Activated T-cell treated with anti-CD3 and anti-CD28 coated beads, Interleukin-2, amount 50 U/mL, for 72 hours (primary cell): ENCODE measurements at regions not wholly inside any gene's neighbourhood (a gene's known extent, or its start where the extent isn't known, plus 50 kb on each side); places are given as distances from the start of the nearest gene placed in this dataset.
"Not testable (repeated sequence)": the region's sequence is repeated elsewhere in the genome, so short reads cannot be mapped to it uniquely, and the experiment has no call there.

ENCODE experiments used
- ATAC-seq, 2 donors: fragments of 150-1000 bp; cut with Tn5 transposase; replicated peaks in 1 of 2; 2 replicates each; pipeline ENCODE4 v1.10.0; 2021; ENCODE audit warnings: moderate library complexity in 2 of 2, mild to moderate bottlenecking in 1 of 2
- DNase-seq, 2 donors: peaks; one replicate each; pipeline ENCODE4 v3.0.0; 2021 to 2022; ENCODE audit warnings: mixed read lengths in 1 of 2
- H3K27ac Mint-ChIP-seq: one replicate; pipeline ENCODE4 v1.8.0; 2022; ENCODE audit warnings: mild to moderate bottlenecking, moderate library complexity, mixed read lengths
- H3K27me3 Mint-ChIP-seq: one replicate; pipeline ENCODE4 v1.8.0; 2022; ENCODE audit warnings: low read depth, mixed read lengths
- H3K36me3 Mint-ChIP-seq, 2 donors: one replicate each; pipeline ENCODE4 v1.8.0; 2022; ENCODE audit warnings: mixed read lengths in 2 of 2, mild to moderate bottlenecking in 1 of 2; ENCODE audit not compliant: insufficient read depth in 2 of 2
- H3K4me1 Mint-ChIP-seq: one replicate; pipeline ENCODE4 v1.8.0; 2022; ENCODE audit warnings: low read depth, mixed read lengths
- H3K4me3 Mint-ChIP-seq, 2 donors: one replicate each; pipeline ENCODE4 v1.8.0; 2022; ENCODE audit warnings: mild to moderate bottlenecking in 2 of 2, mixed read lengths in 2 of 2, moderate library complexity in 2 of 2
- H3K9me3 Mint-ChIP-seq, 2 donors: one replicate each; pipeline ENCODE4 v1.8.0; 2022; ENCODE audit warnings: mixed read lengths in 2 of 2

DNA sequence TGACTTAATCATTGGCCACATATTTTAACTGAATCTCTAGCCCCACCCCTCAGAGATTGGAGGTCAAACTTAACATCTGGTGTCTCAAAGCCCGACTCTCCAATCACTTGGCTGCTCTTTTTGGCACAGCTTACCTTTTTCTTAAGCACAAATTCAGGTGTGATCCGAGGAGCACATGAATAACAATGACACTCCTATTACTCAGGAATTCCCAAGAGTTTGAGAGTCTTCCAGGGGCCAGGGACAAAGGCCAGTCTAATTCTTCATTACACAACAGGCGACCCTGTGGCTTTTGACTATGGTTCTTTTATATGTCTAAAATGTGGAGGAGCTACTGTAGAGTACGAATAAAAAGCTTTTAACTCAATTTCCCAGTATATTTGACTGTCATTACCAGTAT lies 190.7 kb upstream of the FAM240B start:
- DNase-seq, H3K4me1 Mint-ChIP-seq, H3K27ac Mint-ChIP-seq, H3K9me3 Mint-ChIP-seq, ATAC-seq, H3K4me3 Mint-ChIP-seq, H3K36me3 Mint-ChIP-seq, H3K27me3 Mint-ChIP-seq: not testable (repeated sequence)

DNA sequence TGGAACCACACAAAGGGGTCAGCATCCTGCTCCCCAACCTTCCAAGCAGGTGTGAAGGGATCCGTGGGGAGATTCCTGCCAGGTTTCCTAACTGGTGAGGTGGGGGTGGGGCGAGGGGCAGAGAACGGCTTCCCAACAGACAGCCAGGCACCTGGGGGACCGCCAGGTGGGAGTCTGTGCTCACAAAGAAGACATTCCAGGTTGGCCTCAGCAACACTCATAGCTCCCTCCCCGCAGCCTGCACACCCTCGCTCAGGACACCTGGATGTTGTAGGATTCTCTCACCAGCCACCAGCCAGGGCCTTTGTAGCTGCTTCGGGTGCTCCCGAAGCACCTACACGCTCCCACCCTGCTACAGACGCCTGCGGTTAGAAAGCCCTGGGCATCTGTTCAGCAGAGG lies 184.8 kb upstream of the FAM240B start:
- H3K4me1 Mint-ChIP-seq, ATAC-seq, H3K36me3 Mint-ChIP-seq, DNase-seq, H3K27ac Mint-ChIP-seq, H3K27me3 Mint-ChIP-seq, H3K9me3 Mint-ChIP-seq, H3K4me3 Mint-ChIP-seq: not testable (repeated sequence)

- not testable (repeated sequence) for ATAC-seq, H3K4me1 Mint-ChIP-seq, H3K9me3 Mint-ChIP-seq, H3K27me3 Mint-ChIP-seq, H3K4me3 Mint-ChIP-seq, H3K27ac Mint-ChIP-seq, DNase-seq, H3K36me3 Mint-ChIP-seq
Observed at GRCh38 chr9:38901534-38902177, 181.7 kb upstream of the FAM240B start.

- not testable (repeated sequence) for H3K9me3 Mint-ChIP-seq, H3K4me3 Mint-ChIP-seq, H3K36me3 Mint-ChIP-seq, H3K27ac Mint-ChIP-seq, DNase-seq, ATAC-seq, H3K27me3 Mint-ChIP-seq, H3K4me1 Mint-ChIP-seq
Observed at GRCh38 chr9:38896404-38896803, 176.5 kb upstream of the FAM240B start.

- not testable (repeated sequence) for DNase-seq, H3K4me1 Mint-ChIP-seq, H3K36me3 Mint-ChIP-seq, ATAC-seq, H3K4me3 Mint-ChIP-seq, H3K27me3 Mint-ChIP-seq, H3K9me3 Mint-ChIP-seq, H3K27ac Mint-ChIP-seq
Observed at GRCh38 chr9:38895227-38895626, 175.3 kb upstream of the FAM240B start.

GRCh38 chr9:38892539-38893232 lies 172.8 kb upstream of the FAM240B start:
- H3K4me1 Mint-ChIP-seq, result not testable (repeated sequence)

GRCh38 chr9:38886076-38886475 lies 166.1 kb upstream of the FAM240B start:
- not testable (repeated sequence) for DNase-seq, H3K36me3 Mint-ChIP-seq, H3K4me3 Mint-ChIP-seq, H3K4me1 Mint-ChIP-seq, H3K9me3 Mint-ChIP-seq, ATAC-seq, H3K27ac Mint-ChIP-seq, H3K27me3 Mint-ChIP-seq

More at GRCh38 chr9:38892539-38893232, 172.8 kb upstream of the FAM240B start:
- H3K9me3 Mint-ChIP-seq, H3K27ac Mint-ChIP-seq, DNase-seq, H3K4me3 Mint-ChIP-seq, H3K27me3 Mint-ChIP-seq, H3K36me3 Mint-ChIP-seq, ATAC-seq: not testable (repeated sequence)

DNA sequence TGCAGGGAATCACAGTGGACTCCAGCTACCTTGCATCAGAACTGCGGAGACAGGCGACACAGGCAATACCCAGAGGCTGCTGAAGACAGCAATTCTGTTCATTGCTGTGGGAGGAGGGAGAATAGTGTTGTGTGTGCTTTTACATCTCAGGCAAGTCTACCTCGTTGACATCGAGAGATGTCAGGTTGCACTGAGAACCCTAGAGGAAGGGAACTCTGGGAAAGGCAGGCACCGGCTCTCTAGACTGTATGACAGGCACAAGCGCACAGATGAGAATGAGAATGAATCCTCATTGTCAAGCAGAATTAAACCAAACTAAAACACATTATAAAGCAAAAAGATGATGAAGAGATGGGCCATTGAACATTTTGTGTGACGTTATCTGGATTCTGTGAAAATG lies 155.7 kb upstream of the FAM240B start:
- not testable (repeated sequence) for ATAC-seq, H3K4me1 Mint-ChIP-seq, H3K4me3 Mint-ChIP-seq, DNase-seq, H3K27ac Mint-ChIP-seq, H3K36me3 Mint-ChIP-seq, H3K27me3 Mint-ChIP-seq, H3K9me3 Mint-ChIP-seq

GRCh38 chr9:38871282-38871940 lies 151.5 kb upstream of the FAM240B start:
- H3K4me1 Mint-ChIP-seq, H3K27me3 Mint-ChIP-seq, ATAC-seq, H3K36me3 Mint-ChIP-seq, H3K9me3 Mint-ChIP-seq, H3K27ac Mint-ChIP-seq, H3K4me3 Mint-ChIP-seq, DNase-seq: not testable (repeated sequence)

DNA sequence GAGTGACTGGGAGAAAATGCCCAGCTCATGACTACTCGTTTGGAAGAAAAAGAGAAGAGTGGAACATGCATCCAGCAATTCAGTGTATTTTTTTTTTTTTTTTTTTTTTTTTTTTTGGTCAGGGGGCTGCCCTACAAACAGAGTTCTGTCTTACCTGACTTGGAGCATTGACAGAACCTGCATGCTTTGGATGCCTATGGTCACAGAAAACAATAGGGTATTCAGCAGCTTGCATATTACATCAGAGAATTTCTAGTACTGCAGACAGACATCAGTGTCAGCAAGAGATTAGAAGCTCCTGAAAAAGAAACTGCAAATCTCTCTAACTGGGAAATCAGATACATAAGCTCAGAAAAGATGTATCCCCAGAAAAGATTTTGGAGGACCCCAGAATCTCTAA lies 139.9 kb upstream of the FAM240B start:
- not testable (repeated sequence) for H3K4me1 Mint-ChIP-seq, H3K27ac Mint-ChIP-seq, ATAC-seq, H3K4me3 Mint-ChIP-seq, DNase-seq, H3K27me3 Mint-ChIP-seq, H3K9me3 Mint-ChIP-seq, H3K36me3 Mint-ChIP-seq

GRCh38 chr9:38848966-38849365 lies 129.0 kb upstream of the FAM240B start:
- not testable (repeated sequence) for H3K9me3 Mint-ChIP-seq, H3K27ac Mint-ChIP-seq, H3K27me3 Mint-ChIP-seq, ATAC-seq, H3K4me3 Mint-ChIP-seq, H3K4me1 Mint-ChIP-seq, H3K36me3 Mint-ChIP-seq, DNase-seq

DNA sequence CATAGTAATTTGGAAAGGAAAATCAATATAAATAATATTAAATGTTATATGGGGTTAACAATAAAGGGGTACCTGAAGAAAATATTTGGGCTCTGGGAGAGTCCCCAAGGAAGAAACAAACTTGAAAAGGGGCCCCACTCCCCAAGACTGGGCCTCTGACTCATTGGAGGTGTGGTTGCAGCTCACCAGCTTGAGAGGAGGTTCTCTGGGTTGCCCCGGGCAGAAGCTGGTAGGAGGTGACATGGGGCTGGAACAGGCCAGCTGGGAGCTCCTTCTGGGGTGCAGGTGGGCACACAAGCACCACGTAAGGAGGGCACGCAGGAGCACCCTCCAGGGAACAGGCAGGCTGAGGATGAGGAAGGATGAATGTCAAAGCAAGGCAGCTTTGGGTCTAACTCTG lies 120.3 kb upstream of the FAM240B start:
- H3K27ac Mint-ChIP-seq, H3K4me3 Mint-ChIP-seq, H3K36me3 Mint-ChIP-seq, H3K4me1 Mint-ChIP-seq, H3K9me3 Mint-ChIP-seq, H3K27me3 Mint-ChIP-seq, DNase-seq, ATAC-seq: not testable (repeated sequence)

DNA sequence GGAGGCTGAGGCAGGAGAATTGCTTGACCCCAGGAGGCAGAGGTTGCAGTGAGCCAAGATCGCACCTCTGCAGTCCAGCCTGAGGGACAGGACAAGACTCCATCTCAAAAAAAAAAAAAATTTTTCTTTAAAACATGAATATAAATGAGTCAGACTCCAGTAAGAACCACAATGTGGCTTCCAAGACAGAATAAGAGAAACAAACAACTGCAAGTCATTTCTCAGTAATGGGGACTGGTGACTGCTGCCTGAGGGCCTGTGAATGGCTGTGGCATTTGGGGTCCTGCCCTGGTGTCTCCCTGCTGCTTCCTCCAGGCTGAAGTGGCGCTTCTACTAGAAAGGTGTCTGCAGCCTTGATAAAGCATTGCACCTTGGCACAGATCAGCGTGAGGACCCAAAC lies 113.8 kb upstream of the FAM240B start:
- not testable (repeated sequence) for H3K4me1 Mint-ChIP-seq, H3K9me3 Mint-ChIP-seq, H3K4me3 Mint-ChIP-seq, H3K27me3 Mint-ChIP-seq, DNase-seq, H3K36me3 Mint-ChIP-seq, H3K27ac Mint-ChIP-seq
- peak; percentile 58 to 60 for ATAC-seq
